ENCODE measurements at regions not wholly inside any gene's neighbourhood (a gene's known extent, or its start where the extent isn't known, plus 50 kb on each side); places are given as distances from the start of the nearest gene placed in this dataset.

GRCh38 chr10:8665322-8665721 lies 610.8 kb downstream of the GATA3 start:
- no peak for TF ChIP-seq CTCF (IDR thresholded peaks at IDR 0.05)
- TF ChIP-seq, protein P1, sequence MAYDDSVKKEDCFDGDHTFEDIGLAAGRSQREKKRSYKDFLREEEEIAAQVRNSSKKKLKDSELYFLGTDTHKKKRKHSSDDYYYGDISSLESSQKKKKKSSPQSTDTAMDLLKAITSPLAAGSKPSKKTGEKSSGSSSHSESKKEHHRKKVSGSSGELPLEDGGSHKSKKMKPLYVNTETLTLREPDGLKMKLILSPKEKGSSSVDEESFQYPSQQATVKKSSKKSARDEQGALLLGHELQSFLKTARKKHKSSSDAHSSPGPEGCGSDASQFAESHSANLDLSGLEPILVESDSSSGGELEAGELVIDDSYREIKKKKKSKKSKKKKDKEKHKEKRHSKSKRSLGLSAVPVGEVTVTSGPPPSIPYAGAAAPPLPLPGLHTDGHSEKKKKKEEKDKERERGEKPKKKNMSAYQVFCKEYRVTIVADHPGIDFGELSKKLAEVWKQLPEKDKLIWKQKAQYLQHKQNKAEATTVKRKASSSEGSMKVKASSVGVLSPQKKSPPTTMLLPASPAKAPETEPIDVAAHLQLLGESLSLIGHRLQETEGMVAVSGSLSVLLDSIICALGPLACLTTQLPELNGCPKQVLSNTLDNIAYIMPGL (CRISPR knock-in tag; IDR thresholded peaks at IDR 0.05; ENCODE audit: borderline replicate concordance) = no peak
- TF ChIP-seq POLR2A (IDR thresholded peaks at IDR 0.05; ENCODE audit: low read length) = no peak
- TF ChIP-seq HDAC2 (IDR thresholded peaks at IDR 0.05) = no peak
- TF ChIP-seq ESRRA (IDR thresholded peaks at IDR 0.05; ENCODE audit: borderline replicate concordance, low read length) = no peak
- no peak for TF ChIP-seq CBX8 (IDR thresholded peaks at IDR 0.05)
